ENCODE measurements at regions not wholly inside any gene's neighbourhood (a gene's known extent, or its start where the extent isn't known, plus 50 kb on each side); places are given as distances from the start of the nearest gene placed in this dataset.

GRCh38 chr20:7687065-7687464, 253.2 kb downstream of the HAO1 start:
- no peaks in the 10 kb centered on the region for H4K20me1 ChIP-seq (ENCODE audit: insufficient read depth, low read length, poor library complexity, severe bottlenecking)
- no peaks in the 10 kb centered on the region for H3K9me3 ChIP-seq (ENCODE audit: insufficient read depth, low read depth, low read length)
- TF ChIP-seq CTCF (conservative IDR thresholded peaks at IDR 0.05; ENCODE audit: low read length) = no peak
- no peak for TF ChIP-seq EZH2phosphoT487 (IDR thresholded peaks at IDR 0.05; ENCODE audit: borderline replicate concordance)
- no peaks in the 10 kb centered on the region for H3K27me3 ChIP-seq (ENCODE audit: insufficient read depth, low read length, poor library complexity, severe bottlenecking)
- H3K9ac ChIP-seq (ENCODE audit: low read depth, low read length, poor library complexity, severe bottlenecking) = no peak overlapping the region
- H3K9me2 ChIP-seq (replicated peaks; ENCODE audit: low read depth, low read length) = no peaks in the 10 kb centered on the region
- no peaks in the 10 kb centered on the region for H3K36me3 ChIP-seq (ENCODE audit: insufficient read depth, low read length)
- no peaks in the 10 kb centered on the region for H3K4me1 ChIP-seq (ENCODE audit: insufficient read depth, low read length, poor library complexity, severe bottlenecking)
- no peaks in the 10 kb centered on the region for H3K79me2 ChIP-seq (ENCODE audit: insufficient read depth, low read length)
- no peaks in the 10 kb centered on the region for H3F3A ChIP-seq (ENCODE audit: low read depth)
- no peak overlapping the region for H2AFZ ChIP-seq (ENCODE audit: low read length)
- no peak overlapping the region for H3K4me2 ChIP-seq (ENCODE audit: low read depth, low read length, poor library complexity, severe bottlenecking)
- no peak overlapping the region for H3K4me3 ChIP-seq (ENCODE audit: low read length, poor library complexity, severe bottlenecking)

GRCh38 chr20:7689151-7689550, 251.1 kb downstream of the HAO1 start:
- H3K4me1 ChIP-seq (ENCODE audit: insufficient read depth, low read length, poor library complexity, severe bottlenecking) = no peaks in the 10 kb centered on the region
- no peak overlapping the region for H3K4me3 ChIP-seq (ENCODE audit: low read length, poor library complexity, severe bottlenecking)
- H4K20me1 ChIP-seq (ENCODE audit: insufficient read depth, low read length, poor library complexity, severe bottlenecking) = no peaks in the 10 kb centered on the region
- no peaks in the 10 kb centered on the region for H3K9me3 ChIP-seq (ENCODE audit: insufficient read depth, low read depth, low read length)
- no peaks in the 10 kb centered on the region for H3K36me3 ChIP-seq (ENCODE audit: insufficient read depth, low read length)
- no peaks in the 10 kb centered on the region for H3K27me3 ChIP-seq (ENCODE audit: insufficient read depth, low read length, poor library complexity, severe bottlenecking)
- no peaks in the 10 kb centered on the region for H3F3A ChIP-seq (ENCODE audit: low read depth)
- no peak overlapping the region for H2AFZ ChIP-seq (ENCODE audit: low read length)
- H3K9ac ChIP-seq (ENCODE audit: low read depth, low read length, poor library complexity, severe bottlenecking) = no peak overlapping the region
- no peaks in the 10 kb centered on the region for H3K79me2 ChIP-seq (ENCODE audit: insufficient read depth, low read length)
- H3K9me2 ChIP-seq (replicated peaks; ENCODE audit: low read depth, low read length) = no peaks in the 10 kb centered on the region
- H3K4me2 ChIP-seq (ENCODE audit: low read depth, low read length, poor library complexity, severe bottlenecking) = no peak overlapping the region
- TF ChIP-seq EZH2phosphoT487 (IDR thresholded peaks at IDR 0.05; ENCODE audit: borderline replicate concordance) = no peak
- TF ChIP-seq CTCF (conservative IDR thresholded peaks at IDR 0.05; ENCODE audit: low read length) = no peak

- Histone ChIP-seq H3K9me2 (replicated peaks; ENCODE audit: low read depth, low read length) (no peaks in the 10 kb centered on the region), H3K27me3 (ENCODE audit: insufficient read depth, low read length, poor library complexity, severe bottlenecking) (no peaks in the 10 kb centered on the region), H3K4me3 (ENCODE audit: low read length, poor library complexity, severe bottlenecking) (no peak overlapping the region), H2AFZ (ENCODE audit: low read length) (no peak overlapping the region), H3K79me2 (ENCODE audit: insufficient read depth, low read length) (no peaks in the 10 kb centered on the region), H3K4me1 (ENCODE audit: insufficient read depth, low read length, poor library complexity, severe bottlenecking) (no peaks in the 10 kb centered on the region), H4K20me1 (ENCODE audit: insufficient read depth, low read length, poor library complexity, severe bottlenecking) (no peaks in the 10 kb centered on the region), H3K9me3 (ENCODE audit: insufficient read depth, low read depth, low read length) (no peaks in the 10 kb centered on the region), H3K4me2 (ENCODE audit: low read depth, low read length, poor library complexity, severe bottlenecking) (no peak overlapping the region), H3K9ac (ENCODE audit: low read depth, low read length, poor library complexity, severe bottlenecking) (no peak overlapping the region), H3F3A (ENCODE audit: low read depth) (no peaks in the 10 kb centered on the region), H3K36me3 (ENCODE audit: insufficient read depth, low read length) (no peaks in the 10 kb centered on the region)
- no peak for TF ChIP-seq EZH2phosphoT487 (IDR thresholded peaks at IDR 0.05; ENCODE audit: borderline replicate concordance)
- no peak for TF ChIP-seq CTCF (conservative IDR thresholded peaks at IDR 0.05; ENCODE audit: low read length)
Measured at GRCh38 chr20:7691647-7692269, 248.5 kb downstream of the HAO1 start.
